ENCODE measurements at regions not wholly inside any gene's neighbourhood (a gene's known extent, or its start where the extent isn't known, plus 50 kb on each side); places are given as distances from the start of the nearest gene placed in this dataset.

DNA sequence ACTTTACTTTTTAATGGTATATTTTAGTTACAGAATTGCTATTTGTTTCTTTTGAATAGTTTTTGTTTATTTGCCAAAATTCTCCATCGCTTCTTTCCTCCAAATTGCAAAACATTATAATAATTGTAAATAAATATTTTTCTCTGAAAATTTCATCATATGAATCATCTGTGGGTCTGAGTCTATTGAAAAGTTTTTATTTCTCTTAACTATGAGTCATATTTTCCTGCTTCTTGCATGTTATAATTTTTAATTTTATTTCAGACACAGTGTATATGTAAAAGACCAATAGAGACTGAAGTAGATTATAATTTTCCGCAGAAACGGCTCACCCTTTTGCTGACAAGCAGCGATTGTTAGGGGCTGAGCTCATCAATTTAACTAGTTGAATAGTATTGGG, 279.1 kb upstream of the IL12B start:
- no peak for DNase-seq (ENCODE audit: low read depth in 1 of 2, low spot score in 1 of 2)
- no peak overlapping the region for H3K27ac ChIP-seq (replicated peaks)
- no peak for TF ChIP-seq CTCF (IDR thresholded peaks at IDR 0.05; ENCODE audit: insufficient read depth, low read length)
- no peak for TF ChIP-seq GABPA (IDR thresholded peaks at IDR 0.05; ENCODE audit: low read depth)
- no peak for TF ChIP-seq SPI1 (IDR thresholded peaks at IDR 0.05; ENCODE audit: borderline replicate concordance, low read depth)
- TF ChIP-seq REST (IDR thresholded peaks at IDR 0.05; ENCODE audit: insufficient replicate concordance, low read depth) = no peak
- TF ChIP-seq POLR2AphosphoS5 (IDR thresholded peaks at IDR 0.05; ENCODE audit: low read depth) = no peak
- no peaks in the 10 kb centered on the region for H3K27me3 ChIP-seq (ENCODE audit: insufficient read depth, poor library complexity, severe bottlenecking)
- no peak overlapping the region for H3K4me3 ChIP-seq (replicated peaks; ENCODE audit: insufficient read depth, low read length)

- no peak for TF ChIP-seq REST (IDR thresholded peaks at IDR 0.05; ENCODE audit: insufficient replicate concordance, low read depth)
- TF ChIP-seq POLR2AphosphoS5 (IDR thresholded peaks at IDR 0.05; ENCODE audit: low read depth) = no peak
- TF ChIP-seq CTCF (IDR thresholded peaks at IDR 0.05; ENCODE audit: insufficient read depth, low read length) = no peak
- no peak for TF ChIP-seq SPI1 (IDR thresholded peaks at IDR 0.05; ENCODE audit: borderline replicate concordance, low read depth)
- TF ChIP-seq GABPA (IDR thresholded peaks at IDR 0.05; ENCODE audit: low read depth) = no peak
- Histone ChIP-seq H3K27me3 (ENCODE audit: insufficient read depth, poor library complexity, severe bottlenecking) (no peaks in the 10 kb centered on the region), H3K4me3 (replicated peaks; ENCODE audit: insufficient read depth, low read length) (no peak overlapping the region), H3K27ac (replicated peaks) (no peak overlapping the region)
- DNase-seq (ENCODE audit: low read depth in 1 of 2, low spot score in 1 of 2) = no peak
Measured at GRCh38 chr5:159610966-159611579, 280.8 kb upstream of the IL12B start.

GRCh38 chr5:159616952-159617351, 286.7 kb upstream of the IL12B start:
- H3K27ac ChIP-seq (replicated peaks) = no peak overlapping the region
- H3K27me3 ChIP-seq (ENCODE audit: insufficient read depth, poor library complexity, severe bottlenecking) = no peaks in the 10 kb centered on the region
- no peak for TF ChIP-seq SPI1 (IDR thresholded peaks at IDR 0.05; ENCODE audit: borderline replicate concordance, low read depth)
- DNase-seq (ENCODE audit: low read depth in 1 of 2, low spot score in 1 of 2) = peak; percentile 3 to 31
- no peak overlapping the region for H3K4me3 ChIP-seq (replicated peaks; ENCODE audit: insufficient read depth, low read length)

GRCh38 chr5:159619826-159620225, 289.5 kb upstream of the IL12B start:
- no peak for TF ChIP-seq CTCF (IDR thresholded peaks at IDR 0.05; ENCODE audit: insufficient read depth, low read length)
- no peak for TF ChIP-seq REST (IDR thresholded peaks at IDR 0.05; ENCODE audit: insufficient replicate concordance, low read depth)
- no peak for TF ChIP-seq SPI1 (IDR thresholded peaks at IDR 0.05; ENCODE audit: borderline replicate concordance, low read depth)
- no peak for TF ChIP-seq POLR2AphosphoS5 (IDR thresholded peaks at IDR 0.05; ENCODE audit: low read depth)
- no peak for TF ChIP-seq GABPA (IDR thresholded peaks at IDR 0.05; ENCODE audit: low read depth)
- no peak for DNase-seq (ENCODE audit: low read depth in 1 of 2, low spot score in 1 of 2)
- Histone ChIP-seq H3K4me3 (replicated peaks; ENCODE audit: insufficient read depth, low read length) (no peak overlapping the region), H3K27ac (replicated peaks) (no peak overlapping the region), H3K27me3 (ENCODE audit: insufficient read depth, poor library complexity, severe bottlenecking) (no peaks in the 10 kb centered on the region)
